Fibroblast of pulmonary artery (primary cell): ENCODE measurements at regions not wholly inside any gene's neighbourhood (a gene's known extent, or its start where the extent isn't known, plus 50 kb on each side); places are given as distances from the start of the nearest gene placed in this dataset.

ENCODE experiments used
- DNase-seq: peaks from one replicate; pipeline ENCODE4 v3.0.0-alpha.2; 2010; ENCODE audit warnings: low read depth
- H3K4me3 ChIP-seq: replicated peaks from 2 replicates; pipeline ENCODE4 v1.5.1; 2011; ENCODE audit warnings: low read depth, mild to moderate bottlenecking, control low read depth, low read length, moderate library complexity
- TF ChIP-seq, protein P1 (sequence below): IDR thresholded peaks from 2 replicates; pipeline ENCODE4 v1.5.1; 2011; ENCODE audit warnings: mild to moderate bottlenecking, control low read depth, low read length, inconsistent platforms; ENCODE audit errors: missing control alignments

DNA sequence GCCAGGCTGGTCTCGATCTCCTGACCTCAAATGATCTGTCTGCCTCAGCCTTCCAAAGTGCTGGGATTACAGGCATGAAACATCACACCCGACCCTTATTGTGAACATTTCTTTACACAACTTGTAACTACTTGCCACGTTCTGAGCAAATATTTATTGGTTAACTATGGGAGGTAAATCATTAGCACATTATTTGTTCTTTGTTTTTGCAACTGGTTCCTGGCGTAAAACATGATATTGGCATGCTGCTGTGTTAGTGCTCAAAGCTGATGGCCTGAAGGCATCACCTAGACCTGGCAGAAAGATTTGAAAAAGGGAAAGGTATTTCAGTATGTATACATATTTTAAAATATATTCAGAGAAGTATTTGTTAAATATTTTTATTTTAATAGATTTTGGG lies 438.3 kb upstream of the PRKX start:
- no peak overlapping the region for H3K4me3 ChIP-seq
- TF ChIP-seq, protein P1, sequence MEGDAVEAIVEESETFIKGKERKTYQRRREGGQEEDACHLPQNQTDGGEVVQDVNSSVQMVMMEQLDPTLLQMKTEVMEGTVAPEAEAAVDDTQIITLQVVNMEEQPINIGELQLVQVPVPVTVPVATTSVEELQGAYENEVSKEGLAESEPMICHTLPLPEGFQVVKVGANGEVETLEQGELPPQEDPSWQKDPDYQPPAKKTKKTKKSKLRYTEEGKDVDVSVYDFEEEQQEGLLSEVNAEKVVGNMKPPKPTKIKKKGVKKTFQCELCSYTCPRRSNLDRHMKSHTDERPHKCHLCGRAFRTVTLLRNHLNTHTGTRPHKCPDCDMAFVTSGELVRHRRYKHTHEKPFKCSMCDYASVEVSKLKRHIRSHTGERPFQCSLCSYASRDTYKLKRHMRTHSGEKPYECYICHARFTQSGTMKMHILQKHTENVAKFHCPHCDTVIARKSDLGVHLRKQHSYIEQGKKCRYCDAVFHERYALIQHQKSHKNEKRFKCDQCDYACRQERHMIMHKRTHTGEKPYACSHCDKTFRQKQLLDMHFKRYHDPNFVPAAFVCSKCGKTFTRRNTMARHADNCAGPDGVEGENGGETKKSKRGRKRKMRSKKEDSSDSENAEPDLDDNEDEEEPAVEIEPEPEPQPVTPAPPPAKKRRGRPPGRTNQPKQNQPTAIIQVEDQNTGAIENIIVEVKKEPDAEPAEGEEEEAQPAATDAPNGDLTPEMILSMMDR: no peak
- no peak for DNase-seq

DNA sequence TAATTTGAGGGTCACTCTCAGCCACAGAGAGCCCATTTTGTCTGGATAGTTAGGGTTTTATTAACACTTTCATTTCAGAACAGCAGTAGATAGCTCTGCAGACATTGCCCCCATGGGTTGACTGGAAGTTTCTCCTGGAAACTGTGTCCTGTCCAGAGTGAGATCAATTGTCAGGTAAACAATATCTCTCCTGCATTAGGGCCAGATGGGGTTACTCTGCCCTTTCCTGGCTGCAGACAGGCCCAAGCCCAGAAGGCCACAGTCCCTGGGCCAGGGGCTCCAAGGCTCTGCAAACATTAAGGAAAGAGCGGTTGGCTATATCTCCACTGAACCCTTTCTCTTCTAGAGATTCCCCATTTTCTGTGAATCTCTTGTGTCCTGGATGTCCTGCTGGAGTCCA lies 436.8 kb upstream of the PRKX start:
- TF ChIP-seq, protein P1: no peak
- no peak overlapping the region for H3K4me3 ChIP-seq
- DNase-seq: no peak

DNA sequence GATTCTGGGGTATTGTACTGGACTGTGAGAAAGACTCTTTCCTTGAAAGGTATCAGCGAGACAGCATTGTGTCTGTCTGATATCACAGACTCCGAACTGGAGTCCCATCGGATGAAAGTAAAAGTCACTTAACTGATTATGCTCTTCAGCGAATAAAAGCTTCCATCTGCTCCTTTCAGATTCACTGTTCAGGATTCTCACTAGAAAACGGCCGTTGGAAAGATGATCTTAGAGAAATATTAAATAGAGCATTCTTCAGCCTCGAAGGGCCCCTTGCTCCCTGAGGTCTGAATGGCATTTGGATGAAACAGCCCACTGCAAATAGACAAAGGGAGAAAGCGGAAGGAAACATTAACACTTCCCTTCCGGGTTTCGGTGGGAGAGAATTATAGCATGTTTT lies 416.2 kb upstream of the PRKX start:
- DNase-seq: no peak
- TF ChIP-seq, protein P1: no peak
- no peak overlapping the region for H3K4me3 ChIP-seq

GRCh38 chrX:4118666-4119530 lies 405.4 kb upstream of the PRKX start:
- H3K4me3 ChIP-seq: no peak overlapping the region
- DNase-seq: no peak
- TF ChIP-seq, protein P1: no peak

DNA sequence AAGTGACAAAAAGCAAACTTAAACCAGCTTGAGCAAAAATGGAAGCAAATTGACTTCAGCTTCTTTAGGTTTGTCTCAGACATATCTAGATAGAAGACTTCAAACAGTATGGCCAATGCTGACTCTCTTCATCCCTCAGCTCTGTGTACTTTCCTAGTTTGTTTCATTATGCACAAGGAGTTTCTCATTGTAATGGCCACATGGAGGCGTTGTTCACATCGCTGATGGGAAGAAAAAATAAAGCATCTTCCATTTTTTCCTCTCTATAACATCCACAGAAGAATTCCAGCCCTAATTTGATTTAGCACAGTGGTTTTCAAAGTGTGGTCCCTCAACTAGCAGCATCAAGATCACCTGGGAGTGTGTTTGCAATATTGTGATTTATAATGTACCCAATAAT lies 397.5 kb upstream of the PRKX start:
- TF ChIP-seq, protein P1: no peak
- DNase-seq: no peak

DNA sequence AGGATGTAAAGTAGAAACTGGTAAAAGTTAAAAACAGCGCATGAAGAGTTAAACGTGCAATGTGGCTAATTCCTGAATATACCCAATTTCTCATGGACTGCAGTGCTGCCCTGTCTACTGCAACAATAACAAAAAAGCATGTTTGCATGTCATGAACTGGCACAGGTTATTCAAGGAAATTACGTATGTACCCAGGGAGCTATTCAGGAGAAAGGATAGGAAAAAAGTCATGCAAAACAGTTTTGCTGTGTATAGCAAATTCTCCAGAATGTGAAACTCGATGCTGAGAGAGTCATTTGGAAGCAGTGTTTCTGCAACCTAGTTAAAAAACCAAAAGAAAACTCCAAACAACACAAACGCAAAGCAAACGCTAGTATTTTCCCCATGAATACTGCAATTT lies 381.5 kb upstream of the PRKX start:
- TF ChIP-seq, protein P1: no peak
- DNase-seq: no peak
- no peak overlapping the region for H3K4me3 ChIP-seq

More for the DNA sequence above, 397.5 kb upstream of the PRKX start:
- H3K4me3 ChIP-seq: no peak overlapping the region
